Omental fat pad (tissue), 3 donors: ENCODE measurements at regions not wholly inside any gene's neighbourhood (a gene's known extent, or its start where the extent isn't known, plus 50 kb on each side); places are given as distances from the start of the nearest gene placed in this dataset.

Experiments
- ATAC-seq: fragments of 150-250 bp; one replicate; pipeline ENCODE4 v1.9.1; 2016; ENCODE audit warnings: mild to moderate bottlenecking, moderate library complexity; ENCODE audit not compliant: low FRiP score
- DNase-seq: peaks from one replicate; pipeline ENCODE4 v3.0.0-alpha.2; 2019; ENCODE audit warnings: low spot score
- CTCF ChIP-seq, 3 donors: fragments of 450-650 bp; IDR thresholded peaks; one replicate each; pipeline ENCODE4 v1.5.1; 2016 to 2017; ENCODE audit warnings: antibody characterized with exemption in 3 of 3, mild to moderate bottlenecking in 3 of 3, moderate library complexity in 2 of 3

- TF ChIP-seq CTCF (IDR thresholded peaks at IDR 0.05): no peak
- ATAC-seq: no peak
- DNase-seq: no peak
These were observed 87.8 kb upstream of the UBE2E2 start for GRCh38 chr3:23115171-23115877.

- no peak for DNase-seq
- no peak for ATAC-seq
- TF ChIP-seq CTCF (IDR thresholded peaks at IDR 0.05): no peak
These were observed 86.9 kb upstream of the UBE2E2 start for GRCh38 chr3:23116081-23116837.

- no peak for TF ChIP-seq CTCF (IDR thresholded peaks at IDR 0.05)
- ATAC-seq (no peak), DNase-seq (no peak)
These were observed 85.3 kb upstream of the UBE2E2 start for GRCh38 chr3:23117856-23118255.

- ATAC-seq (no peak), DNase-seq (no peak)
- no peak for TF ChIP-seq CTCF (IDR thresholded peaks at IDR 0.05)
These were observed 75.9 kb upstream of the UBE2E2 start for GRCh38 chr3:23127196-23127595.

- no peak for ATAC-seq
- DNase-seq: no peak
- no peak for TF ChIP-seq CTCF (IDR thresholded peaks at IDR 0.05)
These were observed 74.5 kb upstream of the UBE2E2 start for GRCh38 chr3:23128655-23129054.

- DNase-seq (no peak), ATAC-seq (no peak)
- TF ChIP-seq CTCF (IDR thresholded peaks at IDR 0.05): no peak
These were observed 74.0 kb upstream of the UBE2E2 start for GRCh38 chr3:23129117-23129516.

GRCh38 chr3:23129817-23130216 is 73.3 kb upstream of the UBE2E2 start:
- ATAC-seq (no peak), DNase-seq (no peak)
- no peak for TF ChIP-seq CTCF (IDR thresholded peaks at IDR 0.05)
